ENCODE measurements at regions not wholly inside any gene's neighbourhood (a gene's known extent, or its start where the extent isn't known, plus 50 kb on each side); places are given as distances from the start of the nearest gene placed in this dataset.

DNA sequence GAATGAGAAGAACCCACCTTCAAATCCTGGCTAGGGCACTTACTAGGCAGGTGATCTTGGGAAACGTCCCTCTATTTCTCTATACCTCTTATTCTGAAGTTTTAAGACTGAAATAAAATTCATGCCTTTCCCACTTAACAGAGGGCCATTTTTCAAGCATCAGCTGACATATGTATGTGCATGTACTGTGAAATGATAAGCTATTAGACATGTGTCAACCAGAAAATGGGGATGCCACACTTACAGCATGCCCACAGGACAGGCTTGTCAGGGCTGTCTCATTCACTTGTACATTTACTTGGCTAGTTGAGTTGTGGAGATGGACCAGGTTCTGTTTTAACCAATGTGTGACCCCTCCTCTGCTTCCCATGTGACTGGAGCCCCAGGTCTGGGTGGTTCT is 78.5 kb downstream of the C9orf152 start:
- no peak for TF ChIP-seq EZH2 (IDR thresholded peaks at IDR 0.05)
- no peak for TF ChIP-seq POLR2AphosphoS5 (IDR thresholded peaks at IDR 0.05; ENCODE audit: borderline replicate concordance, low read depth, low read length)
- no peak for TF ChIP-seq FOXP2 (optimal IDR thresholded peaks at IDR 0.05; ENCODE audit: control extremely low read depth, extremely low read length, insufficient read depth)
